SK-N-SH (cell line): ENCODE measurements at regions not wholly inside any gene's neighbourhood (a gene's known extent, or its start where the extent isn't known, plus 50 kb on each side); places are given as distances from the start of the nearest gene placed in this dataset.

Experiments used
- CTCF ChIP-seq: fragments of 200-600 bp; sonication (generic); IDR thresholded peaks from 2 replicates; pipeline ENCODE4 v1.6.1; 2017; ENCODE audit warnings: antibody characterized with exemption, mild to moderate bottlenecking, moderate library complexity
- TEAD4 ChIP-seq: IDR thresholded peaks from 2 replicates; pipeline ENCODE4 v1.4.0; 2012; ENCODE audit warnings: mild to moderate bottlenecking, borderline replicate concordance; ENCODE audit not compliant: insufficient read depth

- TF ChIP-seq CTCF (no peak), TEAD4 (no peak)
These were observed 483.6 kb downstream of the LTN1 start for GRCh38 chr21:28509031-28509430.
